KOPT-K1 (cell line): ENCODE measurements at regions not wholly inside any gene's neighbourhood (a gene's known extent, or its start where the extent isn't known, plus 50 kb on each side); places are given as distances from the start of the nearest gene placed in this dataset.

Experiments
- H3K27ac ChIP-seq: fragments of 200-600 bp; sonication (generic); 2 replicates; pipeline ENCODE4 v1.5.1; 2016; ENCODE audit warnings: antibody characterized with exemption, mild to moderate bottlenecking, low read depth, low read length; ENCODE audit not compliant: poor library complexity, severe bottlenecking
- H3K36me3 ChIP-seq: fragments of 200-600 bp; sonication (generic); 2 replicates; pipeline ENCODE4 v1.5.1; 2017; ENCODE audit warnings: antibody characterized with exemption, mild to moderate bottlenecking, low read length, moderate library complexity; ENCODE audit not compliant: insufficient read depth
- H3K9me3 ChIP-seq: fragments of 200-600 bp; sonication (generic); 2 replicates; pipeline ENCODE4 v1.5.1; 2017; ENCODE audit warnings: antibody characterized with exemption, low read length, mild to moderate bottlenecking; ENCODE audit not compliant: insufficient read depth, poor library complexity, severe bottlenecking

DNA sequence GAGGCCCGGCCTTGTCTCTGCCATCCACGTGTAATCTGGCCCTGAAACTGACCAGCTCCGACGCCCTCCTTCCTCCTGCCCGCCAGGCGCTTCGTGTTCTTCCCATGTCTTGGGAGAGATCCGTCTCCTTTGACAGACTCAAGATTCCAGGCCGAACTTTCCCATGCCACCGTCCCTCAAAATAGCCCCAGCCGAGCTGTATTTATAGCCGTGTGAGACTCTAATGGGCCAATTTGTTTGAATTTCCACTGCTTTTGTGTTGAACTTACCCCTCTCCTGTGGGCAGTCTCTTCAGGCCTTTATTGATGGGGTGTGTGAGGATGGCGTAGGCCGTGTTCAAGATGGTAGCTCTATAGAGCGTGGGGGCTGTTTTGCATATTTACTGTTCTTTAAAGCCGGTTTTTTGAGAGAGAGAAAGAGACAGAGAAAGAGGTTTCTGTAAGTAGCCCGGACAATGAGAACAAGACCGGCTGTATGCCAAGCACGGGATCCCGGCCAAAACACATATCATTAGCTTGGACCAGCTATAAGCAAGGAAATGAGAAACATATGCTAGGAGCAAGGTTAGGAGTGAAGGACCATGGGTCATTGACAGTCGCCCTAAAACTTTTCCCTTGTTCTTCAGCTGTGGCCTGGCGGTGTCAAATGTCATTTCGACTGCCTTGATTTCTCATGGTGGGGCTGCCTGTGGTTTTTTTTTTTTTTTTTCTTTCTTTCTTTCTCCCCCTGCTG, 124.5 kb upstream of the ZFHX3 start:
- Histone ChIP-seq H3K9me3 (no peaks in the 10 kb centered on the region), H3K36me3 (no peaks in the 10 kb centered on the region), H3K27ac (no peak overlapping the region)

DNA sequence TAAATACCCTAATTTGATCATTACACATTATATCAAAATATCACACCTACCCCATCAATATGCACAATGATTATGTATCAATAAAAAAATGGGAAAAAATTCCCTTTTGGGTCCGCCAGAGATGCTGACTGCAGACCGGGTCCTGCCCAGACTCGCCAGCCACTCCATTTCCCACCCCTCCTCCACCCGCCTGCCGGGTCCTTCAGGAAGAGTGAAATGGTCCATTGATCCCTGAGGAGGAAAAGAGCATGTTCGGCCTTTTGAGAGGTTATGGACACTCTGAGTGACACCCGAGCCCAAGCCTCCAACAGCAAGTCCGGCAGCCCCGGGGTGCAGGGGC, 123.9 kb upstream of the ZFHX3 start:
- Histone ChIP-seq H3K27ac (no peak overlapping the region), H3K9me3 (no peaks in the 10 kb centered on the region), H3K36me3 (no peaks in the 10 kb centered on the region)

GRCh38 chr16:73171380-73171779, 123.5 kb upstream of the ZFHX3 start:
- no peaks in the 10 kb centered on the region for H3K36me3 ChIP-seq
- H3K9me3 ChIP-seq = no peaks in the 10 kb centered on the region
- H3K27ac ChIP-seq = no peak overlapping the region

DNA sequence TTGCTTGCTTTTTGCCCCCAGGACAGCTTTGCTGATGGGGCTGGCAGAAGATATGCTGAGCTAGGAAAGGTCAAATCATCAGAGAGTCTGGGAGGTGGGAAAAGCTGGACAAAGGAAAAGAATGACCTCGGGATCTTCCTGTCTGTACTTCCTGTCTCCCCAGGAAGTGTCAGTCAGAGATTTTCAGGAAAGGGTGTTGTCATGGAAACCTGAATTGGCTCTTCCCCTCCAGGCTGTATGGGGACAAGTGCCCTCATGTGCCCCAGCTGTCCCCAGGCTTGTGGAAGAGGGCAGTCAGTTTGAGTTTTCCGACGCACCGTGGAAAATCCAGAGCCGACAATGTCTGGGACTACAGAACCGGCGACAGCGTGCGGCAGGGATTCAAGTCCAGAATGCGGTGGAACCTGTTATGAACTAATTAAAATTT, 122.7 kb upstream of the ZFHX3 start:
- Histone ChIP-seq H3K36me3 (no peaks in the 10 kb centered on the region), H3K27ac (no peak overlapping the region), H3K9me3 (no peaks in the 10 kb centered on the region)

DNA sequence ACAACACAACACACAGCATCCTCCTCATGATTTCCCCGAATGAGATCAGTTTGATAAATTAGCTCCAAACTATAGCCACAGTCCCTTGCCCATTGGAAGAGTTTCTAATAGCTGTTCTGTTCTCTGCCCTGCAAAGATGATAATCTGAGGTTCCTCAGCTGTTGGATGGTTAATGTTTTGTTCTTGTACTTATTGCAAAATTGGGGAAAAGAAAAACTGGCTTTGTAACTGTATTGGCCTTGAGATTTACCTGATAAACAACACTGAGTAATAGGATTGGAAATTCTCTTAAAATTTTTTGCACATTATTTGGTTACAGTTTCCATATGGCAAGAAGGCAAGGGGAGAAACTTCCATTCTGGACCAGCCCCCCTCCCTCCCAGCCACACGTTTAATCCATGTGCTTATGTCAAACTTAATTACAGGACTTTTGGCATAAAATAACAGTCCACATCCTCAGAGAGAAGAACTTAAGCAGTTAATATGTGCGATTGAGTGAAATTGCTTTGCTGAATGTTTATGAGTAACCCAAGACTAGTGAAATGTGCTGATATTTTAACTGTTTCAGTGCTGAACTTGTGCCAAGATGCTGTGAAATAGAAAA, 119.1 kb upstream of the ZFHX3 start:
- Histone ChIP-seq H3K9me3 (no peaks in the 10 kb centered on the region), H3K27ac (no peak overlapping the region), H3K36me3 (no peaks in the 10 kb centered on the region)

- Histone ChIP-seq H3K27ac (no peak overlapping the region), H3K36me3 (no peaks in the 10 kb centered on the region)
Measured at GRCh38 chr16:73166441-73166851, 118.5 kb upstream of the ZFHX3 start.

DNA sequence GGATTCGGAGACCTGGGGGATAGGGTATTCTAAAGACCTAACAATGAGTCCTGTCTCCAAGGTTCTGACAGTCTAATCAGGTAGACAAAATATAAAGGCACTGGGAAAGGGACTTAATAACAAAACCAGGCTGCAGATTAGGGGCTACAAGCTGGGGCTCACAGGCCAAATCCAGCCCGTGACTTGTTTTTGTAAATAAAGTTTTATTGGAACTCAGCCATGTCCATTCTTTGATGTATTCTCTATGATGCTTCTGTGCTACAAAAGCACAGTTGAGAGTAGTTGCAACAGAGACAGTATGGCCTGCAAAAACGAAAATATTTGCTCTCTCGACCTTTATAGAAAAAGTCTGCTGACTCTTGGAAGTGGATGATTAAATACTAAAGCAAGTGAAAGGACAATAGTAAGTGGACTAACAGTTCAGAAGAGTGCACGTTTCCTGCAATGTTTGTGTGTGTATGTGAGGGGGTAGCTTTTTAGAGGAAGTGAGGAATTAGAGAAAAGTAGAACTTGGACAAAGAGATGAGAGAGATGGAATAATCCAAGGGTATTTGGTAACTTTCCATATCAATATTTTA, 115.4 kb upstream of the ZFHX3 start:
- no peaks in the 10 kb centered on the region for H3K9me3 ChIP-seq
- no peak overlapping the region for H3K27ac ChIP-seq
- H3K36me3 ChIP-seq = no peaks in the 10 kb centered on the region

More at GRCh38 chr16:73166441-73166851, 118.5 kb upstream of the ZFHX3 start:
- H3K9me3 ChIP-seq = no peaks in the 10 kb centered on the region

DNA sequence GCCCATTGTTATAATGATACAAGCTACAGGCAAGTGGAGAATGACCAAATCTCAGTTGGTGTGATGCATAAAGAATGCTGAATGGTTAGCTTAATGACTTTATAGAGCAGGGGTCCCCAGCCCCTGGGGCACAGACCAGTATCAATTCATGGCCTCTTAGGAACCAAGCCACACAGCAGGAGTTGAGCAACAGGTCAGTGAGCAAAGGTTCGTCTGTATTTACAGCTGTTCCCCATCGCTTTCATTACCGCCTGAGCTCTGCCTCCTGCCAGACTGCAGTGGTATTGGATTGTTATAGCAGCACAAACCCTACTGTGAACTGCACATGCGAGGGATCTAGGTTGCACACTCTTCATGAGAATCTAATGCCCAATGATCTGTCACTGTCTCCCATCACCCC, 114.0 kb upstream of the ZFHX3 start:
- Histone ChIP-seq H3K36me3 (no peaks in the 10 kb centered on the region), H3K9me3 (no peaks in the 10 kb centered on the region), H3K27ac (no peak overlapping the region)

GRCh38 chr16:73159296-73159695, 111.4 kb upstream of the ZFHX3 start:
- Histone ChIP-seq H3K27ac (no peak overlapping the region), H3K9me3 (no peaks in the 10 kb centered on the region), H3K36me3 (no peaks in the 10 kb centered on the region)

GRCh38 chr16:73157861-73158260, 109.9 kb upstream of the ZFHX3 start:
- H3K9me3 ChIP-seq = no peaks in the 10 kb centered on the region

GRCh38 chr16:73154063-73154870, 106.3 kb upstream of the ZFHX3 start:
- Histone ChIP-seq H3K9me3 (no peaks in the 10 kb centered on the region), H3K36me3 (no peaks in the 10 kb centered on the region), H3K27ac (no peak overlapping the region)

More at GRCh38 chr16:73157861-73158260, 109.9 kb upstream of the ZFHX3 start:
- H3K36me3 ChIP-seq = no peaks in the 10 kb centered on the region
- no peak overlapping the region for H3K27ac ChIP-seq

- Histone ChIP-seq H3K9me3 (no peaks in the 10 kb centered on the region), H3K36me3 (no peaks in the 10 kb centered on the region), H3K27ac (no peak overlapping the region)
Measured at GRCh38 chr16:73152386-73153125, 104.6 kb upstream of the ZFHX3 start.

GRCh38 chr16:73151941-73152340, 104.0 kb upstream of the ZFHX3 start:
- Histone ChIP-seq H3K36me3 (no peaks in the 10 kb centered on the region), H3K27ac (no peak overlapping the region), H3K9me3 (peaks cover under 1% of the 10 kb centered on the region)

DNA sequence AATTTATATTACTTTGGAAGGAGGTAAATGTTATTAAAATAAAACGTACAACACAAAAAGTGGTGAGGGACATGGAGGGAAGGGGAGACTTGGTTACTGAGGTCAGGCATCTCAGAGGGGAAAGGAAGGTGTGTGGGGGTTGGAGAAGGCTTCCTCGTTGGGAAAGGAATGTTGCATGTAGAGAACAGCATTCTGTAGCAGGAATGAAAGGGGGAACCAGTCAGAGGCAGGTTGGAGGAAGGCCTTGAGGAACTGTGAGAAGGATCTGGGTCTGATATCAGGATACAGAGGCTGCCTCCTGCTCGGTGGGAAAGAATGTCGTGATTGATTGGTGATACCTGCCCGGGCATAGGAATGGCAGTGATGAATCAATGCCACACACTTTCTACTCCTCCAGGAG, 103.3 kb upstream of the ZFHX3 start:
- peaks cover 5% of the 10 kb centered on the region for H3K9me3 ChIP-seq
- H3K27ac ChIP-seq = no peak overlapping the region
- H3K36me3 ChIP-seq = no peaks in the 10 kb centered on the region

DNA sequence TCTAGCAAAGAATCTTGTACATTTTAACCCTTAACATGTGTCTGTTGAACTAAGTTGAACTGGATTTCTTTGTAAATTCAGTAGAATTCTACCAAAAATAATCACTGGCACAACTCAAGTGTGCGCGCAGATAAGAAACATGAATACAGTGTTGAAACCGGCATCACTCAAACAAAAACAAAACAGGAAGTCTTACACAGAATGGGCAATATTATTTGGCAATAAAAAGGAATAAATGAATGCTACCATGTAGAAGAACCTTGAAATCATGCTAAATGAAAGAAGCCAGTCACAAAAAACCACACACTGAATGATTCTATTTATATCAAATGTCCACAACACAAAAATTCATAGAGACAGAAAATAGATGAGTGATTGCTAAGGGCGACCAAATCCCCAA, 102.9 kb upstream of the ZFHX3 start:
- peaks cover 5% of the 10 kb centered on the region for H3K9me3 ChIP-seq

More for the DNA sequence above, 102.9 kb upstream of the ZFHX3 start:
- Histone ChIP-seq H3K36me3 (no peaks in the 10 kb centered on the region), H3K27ac (no peak overlapping the region)
